Endothelial cell of umbilical vein (primary cell): ENCODE measurements at regions not wholly inside any gene's neighbourhood (a gene's known extent, or its start where the extent isn't known, plus 50 kb on each side); places are given as distances from the start of the nearest gene placed in this dataset.

Experiments
- BruUV-seq: library from RNA; stranded (reverse); fragments of 400-500 nt; replicated peaks from 2 replicates; lab custom pipeline; 2021; lab: Mats Ljungman, UMichigan
- CTCF ChIA-PET: fragments of 300-600, 350-600 bp; sonication (Branson Sonifier 250); formaldehyde crosslinking; loops from one replicate; lab custom pipeline; 2021; ENCODE audit warnings: antibody characterized with exemption, inconsistent platforms; lab: Charles Lee
- POLR2A ChIA-PET: fragments of 300-600, 350-600 bp; sonication (Branson Sonifier 250); formaldehyde crosslinking; loops from one replicate; lab custom pipeline; 2021; ENCODE audit warnings: antibody characterized with exemption, inconsistent platforms; lab: Charles Lee
- DNase-seq: peaks from one replicate; pipeline ENCODE4 v3.0.0-alpha.2; 2011; ENCODE audit warnings: low read depth, low spot score
- FAIRE-seq: peaks from 2 replicates; lab custom pipeline; 2011; peaks lifted over from hg19 to GRCh38; lab: Jason Lieb, UNC
- H2AFZ ChIP-seq: 2 replicates; pipeline ENCODE4 v1.6.0; 2012; ENCODE audit warnings: low read depth, low read length, control low read depth, inconsistent platforms
- H3K27ac ChIP-seq: 2 replicates; pipeline ENCODE4 v1.5.1; 2011; ENCODE audit warnings: low read depth, mild to moderate bottlenecking, control low read depth, low read length, moderate library complexity; ENCODE audit not compliant: insufficient read depth
- H3K27me3 ChIP-seq, 2 experiments: 2 replicates each; pipeline versions ENCODE4 v1.6.0 to v1.6.1; 2011; ENCODE audit warnings: low read length in 2 of 2, mixed read lengths in 1 of 2; ENCODE audit not compliant: control insufficient read depth in 2 of 2, insufficient read depth in 2 of 2
- H3K36me3 ChIP-seq, 2 experiments: 2 replicates in 1 of 2; 3 replicates in 1 of 2; pipeline ENCODE4 v1.5.1; 2011; ENCODE audit warnings: low read length in 2 of 2, mild to moderate bottlenecking in 1 of 2, moderate library complexity in 1 of 2; ENCODE audit not compliant: control insufficient read depth in 2 of 2, insufficient read depth in 2 of 2; ENCODE audit errors: extremely low read depth in 1 of 2
- H3K4me1 ChIP-seq: 3 replicates; pipeline ENCODE4 v1.5.1; 2011; ENCODE audit warnings: mild to moderate bottlenecking, low read length; ENCODE audit not compliant: control insufficient read depth, insufficient read depth; ENCODE audit errors: extremely low read depth
- H3K4me2 ChIP-seq: 2 replicates; pipeline ENCODE4 v1.6.1; 2011; ENCODE audit warnings: low read length, control low read depth, mixed read lengths; ENCODE audit not compliant: insufficient read depth
- H3K4me3 ChIP-seq, 3 experiments: fragments of 200-600 bp in 1 of 3; sonication (generic), shearing (Covaris generic) in 1 of 3; replicated peaks in 1 of 3; 2 replicates each; pipeline ENCODE4 v1.5.1; 2011 to 2016; ENCODE audit warnings: control low read depth in 3 of 3, low read length in 3 of 3, mild to moderate bottlenecking in 2 of 3, inconsistent platforms in 1 of 3, low read depth in 1 of 3, moderate library complexity in 1 of 3; ENCODE audit not compliant: insufficient read depth in 1 of 3
- H3K79me2 ChIP-seq: 2 replicates; pipeline ENCODE4 v1.6.0; 2012; ENCODE audit warnings: low read length, inconsistent platforms; ENCODE audit not compliant: control insufficient read depth, insufficient read depth
- H3K9ac ChIP-seq: replicated peaks from 2 replicates; pipeline ENCODE3; 2011; ENCODE audit warnings: low read length, control low read depth; ENCODE audit not compliant: insufficient read depth; ENCODE audit errors: extremely low read depth
- H3K9me1 ChIP-seq: replicated peaks from 3 replicates; pipeline ENCODE4 v1.6.0; 2011; ENCODE audit warnings: mild to moderate bottlenecking, low read length; ENCODE audit not compliant: control insufficient read depth, insufficient read depth; ENCODE audit errors: extremely low read depth
- H3K9me3 ChIP-seq: replicated peaks from 2 replicates; pipeline ENCODE4 v1.5.1; 2012; ENCODE audit warnings: low read length, inconsistent platforms; ENCODE audit not compliant: control insufficient read depth, insufficient read depth
- H4K20me1 ChIP-seq: replicated peaks from 2 replicates; pipeline ENCODE3; 2011; ENCODE audit warnings: mild to moderate bottlenecking, low read length; ENCODE audit not compliant: control insufficient read depth, insufficient read depth; ENCODE audit errors: extremely low read depth
- CTCF ChIP-seq, 2 donors: IDR thresholded peaks; 1 replicate in 1 of 2; 2 replicates in 1 of 2; pipeline ENCODE4 v1.5.1; 2011; ENCODE audit warnings: low read length in 2 of 2, mild to moderate bottlenecking in 2 of 2, moderate library complexity in 2 of 2, control low read depth in 1 of 2, inconsistent platforms in 1 of 2, low read depth in 1 of 2; ENCODE audit not compliant: insufficient read depth in 1 of 2; ENCODE audit errors: extremely low read depth in 1 of 2
- EZH2 ChIP-seq: IDR thresholded peaks from 2 replicates; pipeline ENCODE4 v1.6.1; 2012; ENCODE audit warnings: borderline replicate concordance, low read depth, mild to moderate bottlenecking, moderate library complexity, low read length, inconsistent platforms; ENCODE audit not compliant: severe bottlenecking
- MYC ChIP-seq: IDR thresholded peaks from one replicate; pipeline ENCODE4 v1.6.1; 2011; ENCODE audit warnings: mild to moderate bottlenecking, low read depth, low read length
- dilution Hi-C: fragments of 300-500 bp; cut with MboI; formaldehyde crosslinking; loops from one replicate; pipeline ENCODE4 v1.15.0; 2019; ENCODE audit warnings: low sequenced_read_pairs; ENCODE audit not compliant: extremely low pct_ligation_motif_present
- intact Hi-C: fragments of 100-400 bp; cut with micrococcal nuclease; formaldehyde crosslinking; loops from one replicate; pipeline ENCODE4 v1.10.0; 2022

DNA sequence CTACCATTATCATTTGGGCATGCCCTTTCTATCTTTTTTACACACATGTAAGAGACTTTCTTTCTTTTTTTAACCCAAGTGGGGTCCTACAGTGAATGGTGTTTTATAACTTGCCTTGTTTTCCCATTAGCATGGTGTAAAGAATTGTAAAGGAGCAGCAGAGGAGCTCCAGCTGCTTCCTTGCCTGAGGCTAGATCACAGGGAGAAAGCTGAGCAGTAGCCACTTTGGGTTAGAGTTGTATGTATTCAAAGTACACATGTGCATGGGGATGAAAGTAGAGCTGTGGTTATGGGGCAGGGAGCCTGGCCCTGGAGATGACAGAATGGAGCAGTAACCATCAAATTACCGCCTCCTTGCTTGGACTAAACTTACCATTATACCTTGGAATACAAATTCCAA is 231.1 kb upstream of the PDZRN3 start:
- Histone ChIP-seq H3K9me3 (no peaks in the 10 kb centered on the region), H3K27me3 (no peaks in the 10 kb centered on the region), H4K20me1 (no peaks in the 10 kb centered on the region), H3K4me2 (no peak overlapping the region), H3K27ac (no peak overlapping the region), H3K4me3 (no peak overlapping the region), H3K79me2 (no peaks in the 10 kb centered on the region), H3K4me1 (no peaks in the 10 kb centered on the region), H3K9ac (no peak overlapping the region), H2AFZ (no peak overlapping the region), H3K9me1 (no peaks in the 10 kb centered on the region), H3K36me3 (no peaks in the 10 kb centered on the region)
- FAIRE-seq, result no peak
- no peak for TF ChIP-seq EZH2
- DNase-seq, result no peak
- CTCF ChIA-PET, result no interaction called here
- BruUV-seq, result no TSS peak
- dilution Hi-C loops, result no loop called here
- intact Hi-C loops, result no loop called here
- POLR2A ChIA-PET, result no interaction called here

DNA sequence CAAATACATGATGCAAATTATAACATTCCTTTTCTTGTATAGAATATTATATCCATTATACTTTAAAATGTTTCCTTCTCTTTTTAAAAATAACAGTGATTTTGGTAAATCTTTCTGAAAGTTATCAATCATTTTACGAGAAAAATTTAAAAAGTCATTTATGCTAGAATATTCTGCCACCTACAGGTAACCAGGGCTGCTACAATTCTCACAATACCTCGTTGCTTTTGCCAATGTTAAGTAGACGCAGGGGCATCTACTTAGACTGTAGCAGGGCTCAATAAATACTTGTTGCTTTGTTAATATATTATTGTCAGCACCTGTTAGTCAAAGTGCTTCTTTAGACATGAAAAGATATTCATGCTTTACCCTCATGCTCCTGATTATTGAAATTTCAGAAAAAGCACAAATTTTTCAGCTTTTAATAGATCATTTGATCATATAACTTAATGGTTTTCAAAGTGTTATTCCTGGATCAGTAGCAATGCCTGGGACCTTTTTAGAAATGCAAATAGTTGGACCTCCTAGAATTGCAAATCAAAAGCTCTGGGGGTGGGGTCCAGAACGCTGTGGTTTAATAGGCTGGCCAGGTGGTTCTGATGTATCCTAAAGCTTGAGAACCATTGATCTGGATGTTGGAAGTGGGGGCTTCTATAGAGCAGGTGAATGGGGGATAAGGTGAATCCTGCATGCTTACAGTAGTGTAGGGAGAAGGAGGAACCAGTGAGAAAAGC is 223.6 kb upstream of the PDZRN3 start:
- CTCF ChIA-PET, result no interaction called here

More for the DNA sequence above, 223.6 kb upstream of the PDZRN3 start:
- no peak overlapping the region for H3K27ac ChIP-seq
- no peaks in the 10 kb centered on the region for H4K20me1 ChIP-seq
- H3K4me1 ChIP-seq, result no peaks in the 10 kb centered on the region
- TF ChIP-seq CTCF (IDR thresholded peaks at IDR 0.05; ENCODE audit: extremely low read depth in 1 of 2, insufficient read depth in 1 of 2, low read depth in 1 of 2, low read length in 2 of 2) (peak in 1 of 2 donors; percentile 21), MYC (no peak)
- no peak overlapping the region for H3K4me3 ChIP-seq
- BruUV-seq, result no TSS peak
- intact Hi-C loops, result loop anchor here (1.0 kb wide), 1 partner anchor 340 kb away; no protein-coding TSS in a partner anchor
- H3K27me3 ChIP-seq, result no peaks in the 10 kb centered on the region
- no peaks in the 10 kb centered on the region for H3K79me2 ChIP-seq
- no peaks in the 10 kb centered on the region for H3K9me1 ChIP-seq
- POLR2A ChIA-PET, result no interaction called here
- H3K9me3 ChIP-seq, result no peaks in the 10 kb centered on the region
- DNase-seq, result no peak
- H3K9ac ChIP-seq, result no peak overlapping the region
- no peak overlapping the region for H3K4me2 ChIP-seq
- H3K36me3 ChIP-seq, result no peaks in the 10 kb centered on the region
- FAIRE-seq, result no peak
- dilution Hi-C loops, result no loop called here
- no peak overlapping the region for H2AFZ ChIP-seq
